A204.1 (cell line): ENCODE measurements at regions not wholly inside any gene's neighbourhood (a gene's known extent, or its start where the extent isn't known, plus 50 kb on each side); places are given as distances from the start of the nearest gene placed in this dataset.
A peak's percentile ranks its signal among the peaks of the same experiment; 100 is the strongest.

Experiments used
- FAIRE-seq: peaks from 2 replicates; lab custom pipeline; 2012; peaks lifted over from hg19 to GRCh38; lab: Jason Lieb, UNC

- FAIRE-seq: no peak
Observed at GRCh38 chr17:71985111-71986039, 135.4 kb upstream of the SOX9 start.

- FAIRE-seq: no peak
Observed at GRCh38 chr17:71986886-71987285, 133.9 kb upstream of the SOX9 start.

- no peak for FAIRE-seq
Observed at GRCh38 chr17:71987634-71988033, 133.2 kb upstream of the SOX9 start.

DNA sequence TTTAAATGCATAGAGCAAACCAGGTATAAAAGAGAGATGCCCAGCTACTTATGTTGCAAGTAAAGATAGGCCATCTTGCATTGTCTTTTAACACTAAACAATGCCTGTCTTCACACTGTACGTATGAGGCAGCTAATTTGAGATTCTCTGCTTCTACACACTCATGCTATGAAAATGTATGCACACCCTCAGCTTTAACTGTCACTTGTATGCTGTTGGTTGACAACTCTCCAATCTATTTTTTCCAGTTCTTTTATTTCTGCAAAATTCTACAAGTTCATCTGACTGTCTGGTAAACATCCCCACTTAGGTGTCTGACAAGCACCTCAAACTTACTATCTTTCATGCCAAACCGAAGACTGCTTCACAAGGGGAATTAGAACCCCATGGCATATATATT is 131.7 kb upstream of the SOX9 start:
- no peak for FAIRE-seq

DNA sequence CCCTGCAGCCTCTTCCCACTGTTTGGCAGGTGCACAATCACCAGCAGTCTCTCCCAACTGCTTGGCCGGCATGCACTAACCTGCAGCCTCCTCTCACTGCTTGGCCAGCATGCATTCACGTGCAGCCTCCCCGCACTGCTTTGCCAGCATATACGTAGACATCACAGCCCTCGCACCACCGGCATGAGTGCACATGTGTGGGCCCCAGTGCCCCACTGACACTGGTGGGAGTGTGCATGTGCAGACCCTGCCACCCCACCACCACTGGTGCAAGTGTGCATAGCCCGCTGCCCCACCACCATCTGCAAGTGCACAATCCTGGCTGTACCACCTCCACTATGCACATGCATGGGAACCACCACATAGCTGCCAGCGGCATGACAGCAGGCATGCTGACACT is 127.5 kb upstream of the SOX9 start:
- no peak for FAIRE-seq

DNA sequence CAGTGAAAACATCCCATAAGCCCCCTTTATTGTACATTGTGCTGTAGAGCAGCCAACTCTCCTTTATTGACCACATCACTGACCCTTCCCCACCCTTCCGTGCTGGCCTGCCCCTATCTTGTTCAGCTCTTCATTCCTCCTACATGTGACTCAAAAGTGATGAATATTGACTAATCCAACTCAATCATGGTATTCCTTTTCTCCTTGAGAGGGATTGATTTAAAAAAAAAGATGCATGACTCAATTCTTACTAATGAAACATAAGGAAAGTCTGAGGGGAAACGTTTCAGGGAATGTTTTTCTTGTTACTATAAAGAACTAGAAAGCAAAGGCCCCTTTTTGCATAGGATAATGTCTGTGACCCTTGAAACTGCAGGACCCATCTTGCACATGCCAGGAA is 125.2 kb upstream of the SOX9 start:
- FAIRE-seq: no peak

DNA sequence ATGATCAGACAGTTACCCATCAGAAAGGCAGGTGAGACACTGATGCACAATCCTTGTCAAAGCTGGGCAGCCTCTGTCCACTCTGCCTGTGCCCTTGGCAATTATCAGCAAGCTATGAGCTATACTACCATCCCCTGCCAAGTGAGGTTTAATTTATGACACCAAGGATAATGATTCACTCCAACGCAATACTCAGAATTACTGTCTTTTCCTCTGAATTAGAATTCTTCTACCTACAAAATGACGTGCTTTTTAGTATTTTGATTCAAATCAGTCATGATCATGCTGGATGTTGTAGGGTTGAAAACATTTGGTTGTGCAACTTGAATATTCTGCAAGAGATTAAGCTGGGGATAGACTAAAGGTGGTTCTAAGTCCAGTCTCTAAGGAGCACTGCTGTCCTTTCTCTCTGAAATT is 116.8 kb upstream of the SOX9 start:
- FAIRE-seq: no peak

GRCh38 chr17:72004611-72005331 is 116.0 kb upstream of the SOX9 start:
- FAIRE-seq: no peak

GRCh38 chr17:72005332-72006163 is 115.3 kb upstream of the SOX9 start:
- no peak for FAIRE-seq

DNA sequence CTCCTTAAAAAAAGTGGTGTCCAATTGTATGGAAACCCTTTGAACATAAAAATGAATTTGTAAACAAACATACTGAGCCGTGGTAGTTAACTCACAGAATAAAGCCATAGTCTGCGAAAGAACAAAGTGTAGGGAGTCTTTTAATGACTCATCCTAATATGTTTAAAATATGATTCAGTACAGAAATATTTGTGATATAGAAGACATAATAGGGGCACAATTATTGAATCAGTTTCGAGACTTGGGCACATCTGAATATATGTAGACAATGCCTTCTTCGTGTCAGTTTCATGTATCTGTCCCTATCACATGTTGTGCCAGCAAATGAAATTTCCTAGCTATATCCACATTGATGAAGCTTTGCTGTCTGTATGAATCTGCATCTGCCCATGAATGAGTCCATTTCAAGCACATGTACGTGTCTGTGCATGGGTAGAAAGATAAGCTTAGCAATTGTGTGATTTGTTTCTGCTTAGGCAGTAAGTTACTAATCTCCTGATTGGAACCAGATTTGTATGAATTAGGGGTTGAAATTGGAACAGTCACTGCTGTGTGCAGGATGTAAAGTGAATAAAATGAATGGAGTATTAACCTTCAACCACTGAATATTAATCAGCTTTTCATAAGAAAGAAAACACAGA is 112.5 kb upstream of the SOX9 start:
- FAIRE-seq: no peak

- FAIRE-seq: no peak
Observed at GRCh38 chr17:72011561-72011960, 109.3 kb upstream of the SOX9 start.

DNA sequence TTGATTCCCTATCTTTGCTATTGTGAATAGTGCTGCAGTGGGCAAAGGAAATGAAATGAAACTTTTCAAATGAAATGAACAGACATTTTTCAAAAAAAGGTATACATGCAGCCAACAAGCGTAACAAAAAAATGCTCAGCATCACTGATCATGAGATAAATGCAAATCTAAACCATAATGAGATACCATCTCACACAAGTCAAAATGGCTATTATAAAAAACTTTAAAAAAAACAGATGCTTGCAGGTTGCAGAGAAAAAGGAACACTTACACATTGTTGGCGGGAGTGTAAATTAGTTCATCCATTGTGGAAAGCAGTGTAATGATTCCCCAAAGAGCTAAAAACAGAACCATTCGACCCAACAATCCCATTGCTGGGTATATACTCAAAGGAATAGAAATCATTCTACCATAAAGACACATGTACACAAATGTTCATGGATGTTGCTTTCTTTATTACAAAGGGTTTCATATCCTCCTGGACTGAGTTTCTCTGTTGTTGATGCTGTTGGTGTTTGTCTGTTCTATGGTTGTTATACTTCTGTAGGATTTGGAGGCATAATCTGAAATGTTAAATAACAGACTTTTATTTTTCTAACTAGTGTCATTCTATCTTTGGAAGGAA is 99.3 kb upstream of the SOX9 start:
- FAIRE-seq: no peak

DNA sequence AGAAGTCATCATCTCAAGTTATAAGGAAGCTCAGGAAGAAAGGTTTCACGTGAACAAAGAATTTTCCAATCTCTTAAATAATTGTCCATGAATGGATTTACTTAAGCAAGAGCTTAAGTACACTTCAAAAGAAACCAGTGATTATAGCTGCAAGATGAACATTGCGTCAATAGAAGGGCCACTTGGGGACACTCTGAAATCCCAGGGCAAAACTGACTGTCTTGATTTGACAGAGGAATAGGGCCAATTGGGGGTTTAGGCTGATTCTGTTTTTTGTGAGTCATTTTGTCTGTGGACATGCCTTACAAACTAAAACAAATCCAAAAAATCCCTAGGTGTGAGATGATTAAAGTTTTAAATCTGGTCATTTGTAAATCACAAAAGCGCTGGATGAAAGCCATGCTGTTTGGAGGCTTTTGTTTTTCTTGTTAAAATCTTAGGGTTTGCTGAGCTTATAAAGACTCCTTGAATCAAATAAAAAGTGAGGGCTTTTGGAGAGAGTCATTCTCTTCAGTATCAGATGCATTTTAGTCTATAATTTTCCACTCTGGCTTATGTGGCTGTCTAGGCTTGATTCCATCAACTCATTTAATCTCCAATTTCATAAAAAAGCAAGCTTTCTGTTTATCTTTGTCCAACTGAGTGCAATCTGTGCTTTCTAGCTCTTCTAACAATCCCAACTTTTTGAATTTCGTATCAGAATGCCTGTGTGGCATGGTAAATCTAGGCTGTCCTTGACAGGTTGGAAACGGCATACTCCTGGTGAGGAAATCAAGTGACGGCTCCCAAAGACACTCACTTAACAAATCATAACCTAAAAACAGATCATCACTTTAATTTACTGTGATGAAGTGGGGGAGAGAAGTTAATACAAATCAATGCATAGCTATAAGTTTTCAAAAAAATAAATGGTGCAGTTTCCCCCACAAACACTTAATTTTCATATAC is 98.2 kb upstream of the SOX9 start:
- FAIRE-seq: peak; percentile 73

DNA sequence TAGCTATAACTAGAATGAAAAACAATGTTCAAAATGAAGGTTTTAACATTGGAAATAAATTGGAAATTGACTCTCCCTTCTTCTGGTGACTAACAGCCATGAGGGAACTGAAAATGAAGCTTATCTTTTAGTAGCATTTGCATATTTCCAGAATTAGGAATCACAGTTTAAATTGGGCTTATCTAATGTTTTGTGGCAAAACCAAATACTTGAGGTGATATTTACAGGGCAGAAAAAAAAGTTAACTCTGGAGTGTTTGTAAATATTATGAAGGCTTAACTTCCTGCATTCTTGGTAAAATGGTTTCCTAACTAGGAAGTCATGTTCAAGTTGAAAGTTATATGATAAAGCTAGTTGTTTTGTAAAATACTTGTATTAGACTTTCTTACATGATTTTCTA is 96.4 kb upstream of the SOX9 start:
- FAIRE-seq: no peak

DNA sequence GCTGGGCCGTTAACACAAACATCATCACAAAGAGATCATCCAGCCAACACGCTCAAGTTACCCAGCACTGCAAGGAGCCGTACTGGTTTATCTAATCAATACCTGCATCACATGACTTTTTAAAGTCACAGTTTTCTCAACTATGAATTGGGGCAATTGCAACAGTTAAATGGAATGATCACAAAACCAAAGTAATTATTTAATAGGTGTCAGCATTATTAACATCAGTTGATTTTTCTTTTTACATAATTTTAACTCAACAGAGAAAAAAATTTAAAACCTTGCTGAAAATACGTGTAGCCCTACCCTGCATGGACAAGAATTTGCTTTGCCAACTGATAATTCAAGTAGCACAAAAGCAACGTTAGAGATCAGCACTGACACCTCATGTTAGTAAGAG is 95.7 kb upstream of the SOX9 start:
- no peak for FAIRE-seq

- FAIRE-seq: peak; percentile 98
Observed at GRCh38 chr17:72030067-72030899, 90.5 kb upstream of the SOX9 start.

DNA sequence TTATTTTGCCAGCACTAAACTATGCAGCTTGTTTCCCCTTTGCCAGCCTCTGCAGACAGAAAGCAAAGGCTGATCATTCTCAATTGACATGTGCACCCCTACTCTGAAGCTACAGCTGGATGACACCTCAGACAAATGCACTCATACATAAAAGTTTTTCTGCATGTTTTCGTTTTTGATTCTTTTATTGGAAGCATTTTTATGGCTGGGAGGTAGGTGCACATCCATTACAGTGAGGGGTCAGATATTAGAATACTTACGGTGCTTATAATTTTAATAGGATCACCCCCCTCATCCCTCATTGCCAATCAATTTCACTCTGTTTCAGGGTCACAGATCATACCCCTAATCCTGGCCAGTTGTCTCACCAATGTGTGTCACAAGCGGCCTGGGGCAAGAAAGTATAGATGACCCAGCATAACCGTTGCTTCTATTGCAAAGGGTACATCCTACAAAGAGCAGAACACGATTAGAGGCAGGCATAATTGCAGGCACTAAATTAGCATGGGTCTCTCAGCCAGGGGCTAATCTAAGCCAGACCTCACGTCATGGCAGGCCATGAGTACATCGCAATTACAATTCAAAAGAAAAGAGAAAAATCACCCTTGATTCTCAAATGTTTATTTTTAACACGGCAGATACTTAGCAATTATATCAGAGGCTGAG is 89.5 kb upstream of the SOX9 start:
- peak; percentile 23 for FAIRE-seq

DNA sequence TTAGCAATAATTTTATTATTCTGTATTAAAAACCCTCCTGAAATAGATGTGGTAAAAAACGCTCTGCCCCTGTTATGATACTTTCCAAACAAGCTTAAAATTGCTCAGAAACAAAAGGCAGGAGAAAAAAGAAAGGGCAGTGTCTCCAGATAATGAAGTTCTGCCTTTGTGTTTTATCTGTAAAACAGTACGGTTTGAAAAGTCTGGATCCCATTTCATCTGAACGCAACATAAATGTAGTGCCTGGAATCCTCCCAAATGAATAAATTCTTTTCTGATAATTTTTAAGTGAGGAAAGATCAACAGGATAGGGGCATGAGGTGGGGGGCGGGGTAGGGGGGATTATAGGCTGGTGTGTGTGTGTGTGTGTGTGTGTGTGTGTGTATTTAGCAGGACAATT is 87.5 kb upstream of the SOX9 start:
- no peak for FAIRE-seq

DNA sequence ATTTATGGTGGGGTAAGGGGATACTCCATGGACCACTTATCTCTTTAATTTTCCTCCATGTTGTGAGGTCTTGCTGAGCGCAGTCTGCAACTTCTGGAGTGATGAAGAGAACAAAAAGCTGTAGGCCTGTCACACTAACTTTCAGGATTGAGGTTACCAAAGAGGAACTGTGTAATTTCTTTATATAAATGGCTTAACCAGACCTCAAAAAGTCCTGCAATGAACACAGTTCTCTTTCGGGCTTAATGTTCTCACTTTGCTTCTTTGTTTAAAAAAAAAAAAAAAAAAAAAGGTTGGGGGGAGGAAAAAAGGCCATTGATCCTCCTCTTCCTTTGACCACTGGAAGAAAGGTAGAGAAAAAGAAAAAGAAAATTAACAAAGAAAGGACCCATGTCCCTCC is 86.8 kb upstream of the SOX9 start:
- no peak for FAIRE-seq
